Hepatocyte (in vitro differentiated cells): ENCODE measurements at regions not wholly inside any gene's neighbourhood (a gene's known extent, or its start where the extent isn't known, plus 50 kb on each side); places are given as distances from the start of the nearest gene placed in this dataset.
"Not testable (repeated sequence)": the region's sequence is repeated elsewhere in the genome, so short reads cannot be mapped to it uniquely, and the experiment has no call there.

Experiments
- DNase-seq: peaks from one replicate; pipeline ENCODE4 v3.0.0-alpha.2; 2016; ENCODE audit warnings: low spot score
- H2AFZ ChIP-seq: fragments of 200-600 bp; sonication (generic); 2 replicates; pipeline ENCODE4 v1.6.0; 2016; ENCODE audit warnings: antibody characterized with exemption, mild to moderate bottlenecking
- H3K27ac ChIP-seq: fragments of 200-600 bp; sonication (generic); 2 replicates; pipeline ENCODE4 v1.5.1; 2016; ENCODE audit warnings: mild to moderate bottlenecking
- H3K27me3 ChIP-seq: fragments of 200-600 bp; sonication (generic); 2 replicates; pipeline ENCODE4 v1.6.1; 2016
- H3K36me3 ChIP-seq: fragments of 200-600 bp; sonication (generic); replicated peaks from 2 replicates; pipeline ENCODE4 v1.5.1; 2016; ENCODE audit warnings: low read depth; ENCODE audit not compliant: insufficient read depth
- H3K4me1 ChIP-seq: fragments of 200-600 bp; sonication (generic); 2 replicates; pipeline ENCODE4 v1.5.1; 2016; ENCODE audit warnings: mild to moderate bottlenecking, moderate library complexity; ENCODE audit not compliant: insufficient read depth
- H3K4me2 ChIP-seq: fragments of 200-600 bp; sonication (generic); 2 replicates; pipeline ENCODE4 v1.6.0; 2016
- H3K4me3 ChIP-seq: fragments of 200-600 bp; sonication (generic); 2 replicates; pipeline ENCODE4 v1.5.1; 2016; ENCODE audit warnings: mild to moderate bottlenecking
- H3K79me2 ChIP-seq: fragments of 200-600 bp; sonication (generic); 2 replicates; pipeline ENCODE4 v1.6.0; 2017; ENCODE audit warnings: mild to moderate bottlenecking
- H3K9me2 ChIP-seq: fragments of 200-600 bp; sonication (generic); replicated peaks from 2 replicates; pipeline ENCODE4 v1.6.0; 2017; ENCODE audit warnings: mild to moderate bottlenecking; ENCODE audit not compliant: insufficient read depth
- H3K9me3 ChIP-seq: fragments of 200-600 bp; sonication (generic); 2 replicates; pipeline ENCODE4 v1.5.1; 2016; ENCODE audit warnings: low read depth, mild to moderate bottlenecking
- H4K20me1 ChIP-seq: fragments of 200-600 bp; sonication (generic); 2 replicates; pipeline ENCODE4 v1.6.0; 2016; ENCODE audit warnings: mild to moderate bottlenecking; ENCODE audit not compliant: insufficient read depth, poor library complexity, severe bottlenecking
- CTCF ChIP-seq: fragments of 200-600 bp; sonication (generic); IDR thresholded peaks from 2 replicates; pipeline ENCODE4 v1.5.1; 2016; ENCODE audit warnings: antibody characterized with exemption, mild to moderate bottlenecking; ENCODE audit not compliant: poor library complexity
- EZH2 ChIP-seq: fragments of 200-600 bp; sonication (generic); IDR thresholded peaks from 2 replicates; pipeline ENCODE4 v1.6.1; 2016; ENCODE audit warnings: antibody characterized with exemption, mild to moderate bottlenecking, borderline replicate concordance
- EZH2phosphoT487 ChIP-seq: fragments of 200-600 bp; sonication (generic); IDR thresholded peaks from one replicate; pipeline ENCODE4 v1.6.1; 2018; ENCODE audit warnings: antibody characterized with exemption, mild to moderate bottlenecking, low read depth, moderate library complexity; ENCODE audit not compliant: unreplicated experiment, severe bottlenecking
- WGBS: methylation state at CpG from one replicate; pipeline ENCODE4 v1.1.6; 2016; ENCODE audit warnings: low lambda C conversion rate; ENCODE audit errors: missing lambda C conversion rate; 5-methylcytosine and 5-hydroxymethylcytosine counted together

- Histone ChIP-seq H3K4me2 (no peak overlapping the region), H3K79me2 (no peaks in the 10 kb centered on the region), H3K36me3 (no peaks in the 10 kb centered on the region), H3K4me1 (no peaks in the 10 kb centered on the region), H3K27ac (no peak overlapping the region), H3K27me3 (no peaks in the 10 kb centered on the region), H3K4me3 (no peak overlapping the region), H3K9me2 (no peaks in the 10 kb centered on the region), H4K20me1 (no peaks in the 10 kb centered on the region), H2AFZ (no peak overlapping the region), H3K9me3 (no peaks in the 10 kb centered on the region)
- 91% methylated on average over 1 of the region's 1 CpG for WGBS
- TF ChIP-seq EZH2phosphoT487 (no peak), CTCF (no peak), EZH2 (no peak)
- no peak for DNase-seq
Observed at GRCh38 chr12:17884581-17884980, 205.4 kb downstream of the RERGL start.

GRCh38 chr12:17878714-17879113 is 211.3 kb downstream of the RERGL start:
- Histone ChIP-seq H2AFZ (no peak overlapping the region), H3K4me3 (no peak overlapping the region), H3K4me2 (no peak overlapping the region), H3K9me2 (no peaks in the 10 kb centered on the region), H3K36me3 (no peaks in the 10 kb centered on the region), H3K9me3 (no peaks in the 10 kb centered on the region), H3K27me3 (no peaks in the 10 kb centered on the region), H3K79me2 (no peaks in the 10 kb centered on the region), H4K20me1 (no peaks in the 10 kb centered on the region), H3K27ac (no peak overlapping the region), H3K4me1 (no peaks in the 10 kb centered on the region)
- WGBS = 65% methylated on average over 1 of the region's 1 CpG
- TF ChIP-seq EZH2phosphoT487 (no peak), CTCF (no peak), EZH2 (no peak)
- DNase-seq = no peak

- Histone ChIP-seq H4K20me1 (no peaks in the 10 kb centered on the region), H3K9me2 (no peaks in the 10 kb centered on the region), H3K4me2 (no peak overlapping the region), H3K79me2 (no peaks in the 10 kb centered on the region), H3K36me3 (no peaks in the 10 kb centered on the region), H2AFZ (no peak overlapping the region), H3K27ac (no peak overlapping the region), H3K9me3 (no peaks in the 10 kb centered on the region), H3K27me3 (no peaks in the 10 kb centered on the region), H3K4me1 (no peaks in the 10 kb centered on the region), H3K4me3 (no peak overlapping the region)
- TF ChIP-seq EZH2 (no peak), CTCF (peak; percentile 14)
- no peak for DNase-seq
Observed at GRCh38 chr12:17875230-17875629, 214.8 kb downstream of the RERGL start.

- Histone ChIP-seq H3K27me3 (no peaks in the 10 kb centered on the region), H2AFZ (no peak overlapping the region), H3K4me1 (no peaks in the 10 kb centered on the region), H3K9me3 (no peaks in the 10 kb centered on the region), H3K4me2 (no peak overlapping the region), H3K36me3 (no peaks in the 10 kb centered on the region), H3K27ac (no peak overlapping the region), H3K9me2 (no peaks in the 10 kb centered on the region), H3K4me3 (no peak overlapping the region), H4K20me1 (no peaks in the 10 kb centered on the region), H3K79me2 (no peaks in the 10 kb centered on the region)
- no peak for DNase-seq
- TF ChIP-seq CTCF (no peak), EZH2 (no peak), EZH2phosphoT487 (no peak)
- 86% methylated on average over 2 of the region's 2 CpGs for WGBS
Observed at GRCh38 chr12:17866802-17867201, 223.2 kb downstream of the RERGL start.

- not testable (repeated sequence) for H3K79me2 ChIP-seq, H3K27me3 ChIP-seq, H2AFZ ChIP-seq, H3K4me3 ChIP-seq, DNase-seq, H3K9me2 ChIP-seq, H4K20me1 ChIP-seq, H3K36me3 ChIP-seq, H3K4me1 ChIP-seq, H3K9me3 ChIP-seq, H3K27ac ChIP-seq, H3K4me2 ChIP-seq
- 93% methylated on average over 23 of the region's 24 CpGs for WGBS
Observed at GRCh38 chr12:17855548-17855947, 234.4 kb downstream of the RERGL start.
